Left renal pelvis (tissue), 4 donors: ENCODE measurements at regions not wholly inside any gene's neighbourhood (a gene's known extent, or its start where the extent isn't known, plus 50 kb on each side); places are given as distances from the start of the nearest gene placed in this dataset.

Experiments
- DNase-seq, 4 donors: peaks; one replicate each; pipeline ENCODE4 v3.0.0-alpha.2; 2013; ENCODE audit warnings: low read depth in 4 of 4, low spot score in 3 of 4

DNA sequence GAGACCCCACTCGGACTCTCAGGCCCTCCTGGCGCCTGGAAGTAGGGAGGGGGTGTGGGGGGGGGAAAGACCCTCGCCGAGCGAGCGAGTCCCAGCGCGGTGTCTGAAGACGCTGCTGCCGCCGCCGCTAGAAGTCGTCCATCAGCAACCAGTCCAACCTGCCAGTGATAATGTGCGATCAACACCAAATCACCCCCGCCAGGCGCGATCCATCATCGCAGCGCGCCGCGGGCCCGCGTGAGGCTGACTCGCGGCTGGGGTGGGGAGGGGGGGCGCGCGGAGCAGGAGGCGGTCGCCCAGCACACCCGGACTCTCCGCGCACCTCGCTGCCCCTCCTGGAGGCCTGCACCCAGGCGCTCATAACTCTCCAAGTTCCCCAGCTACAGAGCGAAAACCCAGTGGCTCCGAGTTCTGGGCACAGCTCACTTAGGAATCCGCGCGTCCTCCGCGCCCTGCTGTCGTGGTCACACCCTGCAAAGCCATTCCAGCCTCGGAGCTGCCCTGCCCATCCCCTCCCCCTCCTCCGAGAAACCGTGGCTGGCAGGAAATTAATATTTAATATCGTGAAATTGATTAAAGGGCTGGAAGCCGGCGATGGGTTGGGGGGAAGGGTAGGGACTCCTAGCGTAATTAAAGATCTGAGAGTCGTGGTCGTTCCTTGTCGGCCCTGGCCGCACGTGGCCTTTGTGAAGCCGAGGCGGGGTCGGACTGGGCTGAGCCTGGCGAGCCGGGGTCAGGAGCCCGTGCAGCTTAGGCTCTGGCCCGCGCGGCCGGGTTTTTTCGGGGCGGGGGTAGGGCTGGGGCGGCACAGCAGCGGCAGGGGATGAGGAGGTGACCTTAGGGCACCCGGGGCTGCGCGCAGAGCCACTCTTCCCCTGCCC lies 58.1 kb upstream of the BCOR start:
- no peak for DNase-seq

- no peak for DNase-seq
Measured at GRCh38 chrX:40154853-40155588, 57.3 kb upstream of the BCOR start.

- DNase-seq = no peak
Measured at GRCh38 chrX:40154250-40154852, 56.6 kb upstream of the BCOR start.

GRCh38 chrX:40153345-40154249 lies 55.8 kb upstream of the BCOR start:
- DNase-seq = no peak

DNA sequence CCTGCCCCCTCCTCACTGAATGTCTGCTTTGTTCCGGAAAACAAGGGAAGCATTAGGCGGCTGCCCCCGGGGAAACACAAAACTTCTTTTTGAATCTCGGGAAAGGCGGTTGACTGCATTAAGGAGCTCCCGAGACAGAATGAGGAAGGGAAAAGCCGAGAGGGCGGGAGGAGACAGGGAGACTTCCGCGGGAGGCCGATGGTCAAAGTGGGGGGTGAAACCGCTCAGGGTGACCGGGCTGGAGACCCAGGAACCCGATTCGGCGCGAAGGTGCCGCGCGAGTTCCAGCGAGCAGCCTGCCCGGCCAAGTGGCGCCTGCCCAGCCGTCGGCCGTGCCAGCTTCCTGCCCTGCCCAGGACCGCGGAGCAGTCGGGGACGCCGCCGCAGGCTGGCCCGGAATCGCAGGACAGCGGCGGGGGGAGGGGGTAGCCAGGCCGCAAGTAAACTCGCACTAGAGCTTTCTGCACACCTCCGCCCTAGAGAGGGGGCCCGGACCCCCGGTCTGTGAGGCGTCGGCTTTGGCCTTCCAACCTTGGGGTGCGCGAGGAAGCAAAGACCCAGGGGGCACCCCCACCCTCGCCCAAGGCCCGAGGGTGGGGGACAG lies 55.1 kb upstream of the BCOR start:
- no peak for DNase-seq

DNA sequence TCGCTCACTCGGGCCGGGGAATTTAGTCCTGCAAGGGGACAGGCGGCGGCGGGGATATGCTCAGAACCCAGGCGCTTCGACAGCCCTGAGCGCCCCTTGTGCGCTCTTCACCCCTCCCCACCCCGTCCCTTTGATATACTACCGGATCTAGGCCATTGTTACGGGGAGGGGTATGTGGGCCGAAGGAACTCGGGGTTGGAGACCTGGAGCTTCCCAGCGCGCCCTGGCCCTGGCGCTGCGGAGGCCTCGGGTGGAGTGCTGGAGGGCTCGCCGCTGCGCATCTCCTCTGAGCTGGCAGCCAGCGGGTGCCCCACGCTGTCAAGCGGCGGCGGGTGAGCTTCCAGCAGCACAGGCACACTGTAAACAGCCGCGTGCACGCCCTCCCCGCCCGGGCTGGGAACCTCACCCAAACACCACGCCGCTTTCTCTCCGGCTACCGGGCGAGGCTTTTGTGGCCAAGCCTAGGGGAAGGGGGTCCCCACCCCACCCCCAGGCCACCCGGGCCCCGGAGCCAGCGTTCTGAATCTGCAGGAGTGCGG lies 54.5 kb upstream of the BCOR start:
- DNase-seq = no peak

DNA sequence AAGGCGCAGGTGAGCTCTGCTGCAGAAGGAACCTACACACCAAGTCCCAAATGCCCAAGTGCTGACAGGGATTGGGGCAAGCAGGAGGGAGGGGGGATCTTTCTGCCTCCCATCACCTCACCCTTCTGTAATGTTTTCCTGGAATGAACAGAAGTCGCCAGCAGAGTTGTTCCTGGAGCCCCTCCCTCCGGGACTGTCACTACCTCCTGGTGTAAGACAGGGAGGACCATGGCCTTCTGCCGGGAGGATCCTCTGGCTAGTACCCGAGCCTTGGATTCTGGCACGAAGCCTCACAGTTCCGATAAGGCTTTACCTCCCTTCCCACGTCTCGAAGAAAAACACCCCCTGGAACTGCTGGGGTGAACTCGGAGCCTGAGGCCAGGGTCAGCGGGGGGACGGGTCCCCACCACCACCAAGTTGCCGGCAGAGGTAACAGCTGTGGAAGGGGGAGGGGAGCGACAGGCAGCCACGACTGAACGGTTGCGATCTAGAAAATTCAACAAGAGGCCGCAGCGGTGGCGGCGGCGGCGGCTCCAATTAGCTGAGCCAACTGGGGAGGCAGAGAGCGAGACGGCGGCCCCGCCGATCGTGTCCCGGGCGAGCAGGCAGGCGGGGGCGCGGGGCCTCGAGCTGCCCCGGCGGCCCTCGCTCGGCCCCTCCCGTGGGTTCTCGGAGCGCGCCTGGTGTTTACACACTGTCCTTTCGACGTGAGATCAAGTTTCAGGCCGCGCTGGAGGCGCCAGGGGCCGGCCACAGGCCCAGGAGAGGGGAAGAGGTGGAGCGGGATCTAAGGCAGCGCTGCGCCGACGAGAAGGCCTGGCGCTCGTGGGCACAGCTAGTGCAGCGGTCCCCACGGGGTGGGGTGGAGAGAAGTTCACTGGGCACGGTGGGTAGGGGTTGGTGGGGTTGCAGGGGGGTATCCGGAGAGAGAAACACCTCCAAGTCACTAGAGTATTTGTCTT lies 53.7 kb upstream of the BCOR start:
- DNase-seq = no peak

DNA sequence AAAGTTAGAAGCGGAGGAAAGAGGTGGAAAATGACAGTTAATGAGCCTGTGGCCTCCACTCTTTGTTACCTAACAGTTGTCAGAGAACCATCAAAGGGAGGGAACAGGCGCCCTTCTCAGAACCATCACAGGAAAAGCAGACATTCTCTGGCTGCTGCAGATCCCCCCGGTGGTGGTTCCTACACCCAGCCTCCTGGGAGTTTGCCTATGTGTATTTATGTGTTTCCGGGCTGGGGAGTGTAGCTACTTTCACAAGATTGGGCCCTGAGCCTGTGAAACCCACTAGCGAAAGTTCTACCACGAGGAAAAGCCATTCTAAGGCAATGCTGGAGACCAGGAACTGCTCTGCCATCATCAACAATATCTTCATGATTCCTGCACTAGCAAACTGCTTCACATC lies 52.7 kb upstream of the BCOR start:
- no peak for DNase-seq

DNA sequence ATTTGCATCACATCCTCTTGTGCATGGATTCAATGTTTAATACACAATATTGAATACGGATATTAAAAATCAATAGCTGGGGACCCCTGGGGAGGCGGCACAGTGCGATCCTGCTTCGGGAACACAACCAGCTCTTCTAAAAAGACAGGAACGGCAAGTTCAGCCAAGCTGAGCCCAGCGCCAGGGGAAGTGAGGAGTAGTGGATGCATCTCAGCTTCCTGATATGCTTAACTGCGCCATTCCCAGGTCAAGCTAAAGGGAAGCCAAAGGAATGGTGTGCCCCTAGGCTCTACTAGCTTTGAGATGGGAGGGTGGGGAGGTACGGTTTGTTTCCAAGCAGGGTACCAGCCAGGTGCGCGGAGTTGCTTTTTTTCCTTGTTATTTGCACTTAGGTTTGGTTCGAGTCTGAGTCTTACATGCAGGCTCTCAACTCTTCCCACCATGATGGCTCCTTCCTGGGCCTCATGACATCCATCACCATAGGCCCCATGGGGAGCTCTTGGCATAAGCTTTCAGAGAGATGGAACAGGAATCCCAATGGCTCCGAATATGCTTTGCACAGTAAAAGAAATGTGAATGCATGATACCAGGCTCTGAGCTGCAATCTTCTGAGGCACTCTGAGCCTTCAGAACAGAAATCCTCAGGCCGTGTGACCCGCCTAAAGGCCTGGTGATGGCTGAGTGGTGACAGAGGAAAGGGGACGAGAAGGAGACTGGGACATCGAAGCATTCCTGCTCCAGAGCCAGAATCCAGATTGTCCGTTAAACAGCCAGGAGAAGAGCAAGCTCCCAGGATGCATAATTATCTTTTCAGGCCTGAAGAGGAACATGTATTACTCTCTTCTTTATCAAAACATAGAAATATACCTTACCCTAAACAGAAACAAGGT lies 51.8 kb upstream of the BCOR start:
- DNase-seq = no peak

GRCh38 chrX:40148385-40149285 lies 50.9 kb upstream of the BCOR start:
- DNase-seq = no peak

DNA sequence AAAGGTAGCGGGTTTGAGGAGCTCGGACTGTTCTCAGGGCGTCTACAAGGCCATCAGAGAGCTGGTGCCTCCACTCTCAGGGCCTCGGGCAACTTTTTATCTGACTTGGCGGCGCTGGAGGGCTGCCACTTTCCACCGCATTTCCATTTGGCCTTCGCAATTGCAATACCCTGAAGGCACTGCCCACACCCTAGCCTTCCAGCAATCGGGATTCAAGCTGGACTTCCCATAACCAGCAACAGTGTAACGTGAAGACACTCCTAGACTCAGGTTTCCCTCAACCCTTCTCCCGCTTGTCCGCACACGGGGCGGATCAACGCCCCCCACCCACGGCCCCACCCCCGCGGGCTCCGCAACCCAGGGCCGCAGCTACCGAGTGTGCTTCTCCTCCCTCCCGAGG lies 50.2 kb upstream of the BCOR start:
- no peak for DNase-seq
